HEK293T (cell line): ENCODE measurements at regions not wholly inside any gene's neighbourhood (a gene's known extent, or its start where the extent isn't known, plus 50 kb on each side); places are given as distances from the start of the nearest gene placed in this dataset.

Source experiments
- CTCF ChIA-PET: fragments of 350-600 bp; formaldehyde crosslinking; extraction: SDS; loops from one replicate; lab custom pipeline; 2021; ENCODE audit warnings: antibody characterized with exemption, inconsistent platforms; lab: Yijun Ruan, JAX
- POLR2A ChIA-PET: fragments of 350-600 bp; formaldehyde crosslinking; extraction: SDS; loops from one replicate; lab custom pipeline; 2020; ENCODE audit warnings: antibody characterized with exemption, inconsistent platforms; lab: Yijun Ruan, JAX
- DNase-seq: peaks from one replicate; pipeline ENCODE4 v3.0.0; 2012; ENCODE audit warnings: mixed read lengths; ENCODE audit errors: extremely low spot score
- ARNT ChIP-seq: fragments of 450-650 bp; IDR thresholded peaks from 2 replicates; pipeline ENCODE4 v1.6.1; 2017; ENCODE audit warnings: mild to moderate bottlenecking
- BHLHE40 ChIP-seq: fragments of 450-650 bp; IDR thresholded peaks from 2 replicates; pipeline ENCODE4 v1.6.1; 2016; ENCODE audit warnings: mild to moderate bottlenecking, moderate library complexity, borderline replicate concordance
- CTBP1 ChIP-seq: fragments of 450-650 bp; IDR thresholded peaks from 2 replicates; pipeline ENCODE4 v1.6.1; 2016; ENCODE audit warnings: borderline replicate concordance
- ELF4 ChIP-seq: fragments of 450-650 bp; IDR thresholded peaks from 2 replicates; pipeline ENCODE4 v1.6.1; 2017; ENCODE audit warnings: antibody characterized with exemption
- FOXA1 ChIP-seq: fragments of 450-650 bp; IDR thresholded peaks from 2 replicates; pipeline ENCODE4 v1.6.1; 2016; ENCODE audit warnings: mild to moderate bottlenecking
- FOXK2 ChIP-seq: fragments of 450-650 bp; IDR thresholded peaks from 2 replicates; pipeline ENCODE4 v1.6.1; 2016; ENCODE audit warnings: mild to moderate bottlenecking
- FOXM1 ChIP-seq: fragments of 450-650 bp; IDR thresholded peaks from 2 replicates; pipeline ENCODE4 v1.6.1; 2017; ENCODE audit warnings: mild to moderate bottlenecking, borderline replicate concordance
- HDGF ChIP-seq: fragments of 450-650 bp; IDR thresholded peaks from 2 replicates; pipeline ENCODE4 v1.6.1; 2017; ENCODE audit warnings: antibody characterized with exemption, borderline replicate concordance
- L3MBTL2 ChIP-seq: fragments of 450-650 bp; conservative IDR thresholded peaks from 2 replicates; pipeline ENCODE4 v1.6.1; 2016; ENCODE audit warnings: mild to moderate bottlenecking
- LEF1 ChIP-seq: fragments of 450-650 bp; IDR thresholded peaks from 2 replicates; pipeline ENCODE4 v1.6.1; 2017; ENCODE audit warnings: mild to moderate bottlenecking, borderline replicate concordance
- NFRKB ChIP-seq: fragments of 450-650 bp; IDR thresholded peaks from 2 replicates; pipeline ENCODE4 v1.6.1; 2016; ENCODE audit warnings: mild to moderate bottlenecking, moderate library complexity
- SP1 ChIP-seq: fragments of 450-650 bp; IDR thresholded peaks from 2 replicates; pipeline ENCODE4 v1.6.1; 2017
- SUZ12 ChIP-seq: fragments of 450-650 bp; IDR thresholded peaks from 2 replicates; pipeline ENCODE4 v1.6.1; 2016; ENCODE audit warnings: mild to moderate bottlenecking
- TARDBP ChIP-seq: fragments of 450-650 bp; IDR thresholded peaks from 2 replicates; pipeline ENCODE4 v1.6.1; 2016
- ZNF384 ChIP-seq: fragments of 450-650 bp; IDR thresholded peaks from 2 replicates; pipeline ENCODE4 v1.6.1; 2016
- TF ChIP-seq, protein P1 (sequence below): fragments of 450-650 bp; IDR thresholded peaks from 2 replicates; pipeline ENCODE4 v1.6.1; 2016

DNA sequence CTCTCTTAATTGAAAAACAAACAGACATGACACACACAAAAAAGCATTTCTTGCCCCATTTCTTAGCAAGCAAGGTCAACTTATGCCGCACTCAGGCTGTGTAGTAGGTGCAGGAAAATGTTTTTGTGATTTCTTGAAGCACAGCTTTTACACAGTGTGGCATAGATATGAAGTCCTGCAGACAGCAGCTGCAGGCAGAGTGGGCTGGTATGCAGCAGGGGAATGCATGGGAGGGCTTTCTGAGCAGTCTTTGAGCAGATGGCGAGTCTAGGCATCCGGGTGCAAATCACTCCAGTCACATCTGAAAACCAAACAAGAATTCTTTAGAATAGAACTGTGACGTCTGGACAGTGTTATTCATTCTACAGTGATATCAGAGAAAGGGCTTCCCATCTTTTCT, 87.5 kb downstream of the BLID start:
- POLR2A ChIA-PET: no interaction called here
- no peak for DNase-seq
- CTCF ChIA-PET: no interaction called here
- TF ChIP-seq HDGF (no peak), NFRKB (no peak), FOXA1 (no peak), ELF4 (no peak), L3MBTL2 (no peak), FOXK2 (no peak)

DNA sequence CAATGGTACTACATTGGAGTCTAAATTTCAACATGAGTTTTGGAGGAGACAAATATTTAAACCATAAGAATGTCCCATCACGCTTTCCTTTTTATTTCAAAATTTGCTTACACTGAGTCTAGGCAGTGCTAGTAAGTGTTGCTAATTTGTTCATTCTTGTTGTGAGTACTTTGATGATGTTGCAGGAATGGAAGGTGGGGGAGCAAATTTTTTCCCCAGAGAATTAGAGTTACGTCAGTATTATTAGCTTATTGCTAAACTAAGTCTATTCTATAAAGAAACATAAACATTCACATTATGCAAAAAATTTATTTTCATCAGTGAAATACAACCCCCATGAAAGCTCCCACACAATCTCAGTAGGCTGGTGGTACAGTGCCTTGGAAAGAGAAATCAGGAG, 88.0 kb downstream of the BLID start:
- ChIA-PET CTCF (no interaction called here), POLR2A (no interaction called here)
- no peak for DNase-seq
- no peak for TF ChIP-seq BHLHE40
- TF ChIP-seq LEF1: no peak
- TF ChIP-seq NFRKB: no peak
- TF ChIP-seq SP1: no peak
- no peak for TF ChIP-seq TARDBP
- TF ChIP-seq CTBP1: no peak
- no peak for TF ChIP-seq ARNT
- TF ChIP-seq ZNF384: no peak
- TF ChIP-seq HDGF: no peak
- no peak for TF ChIP-seq FOXM1
- no peak for TF ChIP-seq SUZ12

DNA sequence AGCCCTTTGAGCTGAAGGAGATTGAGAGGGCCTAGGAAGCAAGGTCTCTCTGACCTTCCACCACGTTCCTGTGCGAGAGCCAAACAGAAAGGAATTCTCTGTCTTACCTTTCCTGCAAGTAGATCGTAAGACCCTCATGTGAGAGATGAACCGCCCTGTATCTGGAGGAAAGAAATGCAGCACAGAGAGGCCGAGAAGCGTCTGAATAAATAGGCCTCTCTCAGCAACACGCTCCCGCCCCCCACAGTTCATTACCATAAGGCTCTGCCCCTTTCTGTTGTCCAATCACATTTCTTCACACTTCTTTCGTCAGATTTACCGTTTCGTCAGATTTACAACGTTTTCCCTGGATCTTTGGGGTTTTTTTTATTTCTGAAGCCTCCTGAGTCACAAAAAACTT, 90.3 kb downstream of the BLID start:
- CTCF ChIA-PET: no interaction called here
- TF ChIP-seq HDGF (no peak), FOXK2 (no peak), ELF4 (no peak), ARNT (no peak), SP1 (no peak), TARDBP (no peak), FOXM1 (no peak), ZNF384 (no peak), BHLHE40 (no peak), L3MBTL2 (no peak), NFRKB (no peak), CTBP1 (no peak), FOXA1 (no peak)
- TF ChIP-seq, protein P1, sequence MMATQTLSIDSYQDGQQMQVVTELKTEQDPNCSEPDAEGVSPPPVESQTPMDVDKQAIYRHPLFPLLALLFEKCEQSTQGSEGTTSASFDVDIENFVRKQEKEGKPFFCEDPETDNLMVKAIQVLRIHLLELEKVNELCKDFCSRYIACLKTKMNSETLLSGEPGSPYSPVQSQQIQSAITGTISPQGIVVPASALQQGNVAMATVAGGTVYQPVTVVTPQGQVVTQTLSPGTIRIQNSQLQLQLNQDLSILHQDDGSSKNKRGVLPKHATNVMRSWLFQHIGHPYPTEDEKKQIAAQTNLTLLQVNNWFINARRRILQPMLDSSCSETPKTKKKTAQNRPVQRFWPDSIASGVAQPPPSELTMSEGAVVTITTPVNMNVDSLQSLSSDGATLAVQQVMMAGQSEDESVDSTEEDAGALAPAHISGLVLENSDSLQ: no peak
- POLR2A ChIA-PET: no interaction called here
- DNase-seq: peak; percentile 8

DNA sequence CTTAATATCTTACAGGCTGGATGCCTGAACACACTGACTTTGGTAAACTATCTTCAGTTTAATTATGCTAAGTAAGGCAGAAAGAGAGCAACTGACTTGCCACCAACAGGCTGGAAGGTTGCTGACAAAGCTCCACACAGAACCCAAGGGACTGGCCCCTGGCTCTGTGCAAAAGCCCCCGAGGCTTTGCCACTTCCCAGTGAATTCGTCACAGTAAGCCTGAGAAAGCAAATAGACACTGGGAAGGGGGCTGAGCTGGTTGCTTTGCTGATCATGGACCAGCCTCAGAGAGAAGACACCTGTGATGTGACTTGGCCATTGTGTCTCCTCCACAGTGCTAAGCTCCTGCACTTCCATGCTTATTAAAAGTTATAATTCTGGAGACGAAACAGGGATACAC, 91.7 kb downstream of the BLID start:
- CTCF ChIA-PET: no interaction called here

DNA sequence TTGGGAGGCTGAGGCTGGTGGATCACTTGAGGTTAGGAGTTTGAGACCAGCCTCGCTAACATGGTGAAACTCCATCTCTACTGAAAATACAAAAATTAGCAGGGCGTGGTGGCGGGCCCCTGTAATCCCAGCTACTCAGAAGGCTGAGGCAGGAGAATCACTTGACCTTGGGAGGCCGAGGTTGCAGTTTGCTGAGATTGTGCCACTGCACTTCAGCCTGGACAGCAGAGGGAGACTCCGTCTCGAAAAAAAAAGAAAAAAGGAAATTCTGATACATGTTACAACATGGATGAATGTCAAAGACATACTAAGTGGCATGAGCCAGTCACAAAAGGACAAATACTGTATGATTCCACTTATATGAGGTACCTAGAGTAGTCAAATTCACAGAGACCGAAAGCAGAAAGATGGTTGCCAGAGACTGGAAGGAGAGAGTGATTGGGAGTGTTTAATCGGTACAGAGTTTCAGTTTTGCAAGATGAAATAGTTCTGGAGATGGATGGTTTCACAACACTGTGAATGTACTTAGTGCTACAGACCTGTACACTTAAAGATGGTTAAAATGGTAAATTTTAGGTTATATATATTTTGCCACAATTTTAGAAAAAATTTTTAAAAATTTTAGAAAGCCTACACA, 92.3 kb downstream of the BLID start:
- DNase-seq: no peak
- ChIA-PET CTCF (no interaction called here), POLR2A (no interaction called here)
- TF ChIP-seq FOXA1 (no peak), NFRKB (no peak), SUZ12 (no peak), ELF4 (no peak), L3MBTL2 (no peak), ZNF384 (no peak), LEF1 (no peak), TARDBP (no peak), HDGF (no peak), BHLHE40 (no peak), FOXM1 (no peak), ARNT (no peak)
- TF ChIP-seq, protein P1: no peak

More for the DNA sequence above, 91.7 kb downstream of the BLID start:
- POLR2A ChIA-PET: no interaction called here
- TF ChIP-seq HDGF (no peak), BHLHE40 (no peak), NFRKB (no peak), LEF1 (no peak)
- no peak for DNase-seq

DNA sequence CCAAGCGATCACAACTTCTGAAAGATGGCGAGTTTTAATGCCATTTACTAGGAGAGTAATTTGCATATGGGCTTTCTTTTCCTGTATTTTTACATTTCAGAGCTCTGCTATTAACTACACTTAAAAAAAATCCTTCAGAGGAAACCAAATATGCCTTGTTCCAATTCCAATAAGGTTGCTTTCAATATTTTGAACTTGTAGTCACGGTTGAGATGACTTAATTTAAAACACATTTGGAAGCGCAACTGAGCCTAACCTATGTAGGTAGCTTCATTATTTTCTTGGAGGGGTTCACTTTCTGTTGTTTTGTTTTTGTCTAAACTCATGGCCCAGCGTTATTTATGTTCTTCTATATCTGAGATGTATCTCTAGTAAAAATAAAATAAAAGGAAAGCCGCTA, 93.4 kb downstream of the BLID start:
- ChIA-PET POLR2A (no interaction called here), CTCF (no interaction called here)
- no peak for DNase-seq
- TF ChIP-seq NFRKB (no peak), CTBP1 (no peak), FOXM1 (no peak), BHLHE40 (no peak), HDGF (no peak), LEF1 (no peak), TARDBP (no peak), SP1 (no peak), FOXK2 (no peak), L3MBTL2 (no peak), ZNF384 (no peak), FOXA1 (no peak)
- TF ChIP-seq, protein P1: no peak
